Stimulated activated CD8-positive, alpha-beta memory T cell treated with anti-CD3 and anti-CD28 coated beads, Interleukin-2, amount 100 ng/mL, for 48 hours (primary cell): ENCODE measurements at regions not wholly inside any gene's neighbourhood (a gene's known extent, or its start where the extent isn't known, plus 50 kb on each side); places are given as distances from the start of the nearest gene placed in this dataset.
A peak's percentile ranks its signal among the peaks of the same experiment; 100 is the strongest.
"Not testable (repeated sequence)": the region's sequence is repeated elsewhere in the genome, so short reads cannot be mapped to it uniquely, and the experiment has no call there.

Experiments used
- DNase-seq, 2 donors: peaks; one replicate each; pipeline ENCODE4 v3.0.0-alpha.2; 2020; ENCODE audit warnings: low read depth in 2 of 2

DNA sequence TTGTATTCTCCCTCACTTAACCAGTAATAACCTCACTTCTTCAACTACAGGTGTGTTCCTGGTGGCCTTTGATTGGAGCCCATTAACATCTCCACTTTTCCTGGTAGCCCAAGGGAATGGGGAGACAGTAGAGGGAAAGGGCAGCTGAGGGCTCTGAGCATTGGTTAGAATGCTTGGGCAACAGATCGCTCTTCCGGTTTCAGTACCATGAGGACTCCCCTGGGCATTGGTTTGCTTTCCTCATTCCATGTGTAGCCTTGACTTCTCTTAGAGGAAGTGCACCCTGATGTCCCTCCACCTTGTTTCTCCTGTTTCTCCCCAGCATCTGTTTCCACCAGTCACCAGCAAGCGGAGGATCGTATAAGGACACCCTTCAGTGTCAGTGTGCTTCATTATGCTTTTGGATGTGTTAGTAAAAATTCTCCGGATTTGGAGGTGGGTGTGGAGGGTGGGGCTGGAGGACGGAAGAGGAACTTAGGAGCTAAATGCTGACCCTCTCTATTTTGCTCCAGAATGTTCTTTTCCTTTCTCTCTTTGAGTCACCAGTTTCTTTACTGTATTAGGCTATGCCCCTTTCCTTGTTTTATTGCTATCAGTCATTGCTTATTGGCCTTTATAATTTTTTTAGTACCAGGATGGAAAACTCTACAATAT lies 50.6 kb upstream of the ZNG1B start:
- DNase-seq = not testable (repeated sequence)

DNA sequence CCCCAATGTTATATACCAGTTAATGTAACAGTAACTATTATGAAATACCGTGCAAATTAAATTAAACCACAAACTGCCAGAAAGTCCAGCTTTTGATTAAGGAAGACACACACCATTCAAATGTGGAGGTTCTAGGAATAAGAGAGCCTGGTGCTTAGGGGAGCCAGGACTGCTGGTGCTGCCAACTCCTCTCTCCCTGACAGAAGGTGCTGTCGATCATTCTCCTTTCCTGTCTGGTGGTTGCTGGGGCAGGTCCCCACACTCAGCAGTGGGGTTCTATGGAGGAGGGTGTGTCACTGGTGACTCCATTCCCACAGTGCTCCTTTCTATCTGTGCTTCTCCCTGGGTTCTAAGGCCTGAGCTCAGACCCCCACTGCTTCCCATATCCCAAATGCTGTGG lies 57.9 kb upstream of the ZNG1B start:
- DNase-seq = not testable (repeated sequence)

DNA sequence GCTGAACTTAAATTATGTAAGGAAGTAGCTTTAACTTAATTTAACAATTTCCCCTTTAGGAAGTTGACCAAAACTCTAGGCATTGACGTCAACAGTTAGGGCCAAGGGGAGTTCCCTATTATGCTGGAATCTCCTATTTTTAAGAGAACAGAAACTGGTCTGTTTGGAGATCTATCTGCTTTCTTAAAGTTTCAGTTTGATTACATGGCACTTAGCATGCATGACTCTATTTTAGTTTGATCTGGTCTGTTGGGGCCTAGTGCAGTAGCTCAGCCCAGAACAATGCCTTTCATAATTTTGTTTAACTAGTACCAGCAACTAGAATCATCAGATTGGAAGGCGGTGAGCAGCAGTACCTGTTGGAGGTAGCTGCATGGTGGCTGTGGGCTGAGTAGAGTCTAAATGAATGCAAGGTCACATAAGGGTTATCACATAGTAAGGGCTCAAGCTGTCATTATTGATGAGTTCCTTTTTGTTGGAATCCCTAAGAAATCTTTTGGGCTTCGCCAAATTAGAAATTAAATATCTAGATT lies 60.5 kb upstream of the ZNG1B start:
- no peak for DNase-seq

DNA sequence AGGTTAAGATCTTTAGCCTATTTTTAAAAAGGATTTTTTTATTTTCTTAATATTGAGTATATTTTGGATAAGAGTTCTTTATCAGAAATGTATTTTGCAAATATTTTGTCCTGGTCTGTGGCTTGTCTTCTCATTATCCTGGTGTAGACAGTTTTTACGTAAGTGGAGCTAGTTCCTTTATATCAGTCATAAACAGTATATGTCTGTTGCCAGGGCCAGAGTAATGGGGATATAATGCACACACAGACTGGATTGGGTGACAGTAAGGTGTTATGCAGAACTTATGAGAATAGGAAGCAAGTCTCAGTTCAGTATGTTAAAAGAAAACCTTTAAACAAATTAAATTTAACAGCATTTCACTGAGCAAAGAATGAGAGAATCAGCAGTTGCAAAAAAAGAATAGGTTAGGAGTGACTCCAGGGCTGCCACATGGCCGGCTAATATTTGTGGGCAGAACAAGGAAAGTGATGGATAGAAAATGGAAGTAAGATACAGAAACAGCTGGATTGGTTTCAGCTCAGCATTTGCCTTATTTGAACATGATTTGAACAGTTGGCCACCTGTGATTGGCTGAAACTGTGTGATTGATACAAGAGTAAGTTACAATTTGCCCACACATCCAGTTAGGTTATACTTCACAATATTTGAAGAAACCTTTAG lies 61.1 kb upstream of the ZNG1B start:
- DNase-seq = no peak

DNA sequence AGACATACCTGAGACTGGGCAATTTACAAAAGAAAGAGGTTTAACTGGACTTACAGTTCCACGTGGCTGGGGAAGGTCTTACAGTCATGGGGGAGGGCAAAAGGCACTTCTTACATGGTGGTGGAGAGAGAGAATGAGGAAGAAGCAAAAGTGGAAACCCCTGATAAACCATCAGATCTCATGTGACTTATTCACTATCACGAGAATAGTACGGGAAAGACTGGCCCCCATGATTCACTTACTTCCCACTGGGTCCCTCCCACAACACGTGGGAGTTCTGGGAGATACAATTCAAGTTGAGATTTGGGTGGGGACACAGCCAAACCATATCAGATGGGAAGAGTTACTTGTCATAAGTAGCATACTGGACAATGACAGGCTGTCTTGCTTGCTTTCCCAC lies 62.6 kb upstream of the ZNG1B start:
- not testable (repeated sequence) for DNase-seq

DNA sequence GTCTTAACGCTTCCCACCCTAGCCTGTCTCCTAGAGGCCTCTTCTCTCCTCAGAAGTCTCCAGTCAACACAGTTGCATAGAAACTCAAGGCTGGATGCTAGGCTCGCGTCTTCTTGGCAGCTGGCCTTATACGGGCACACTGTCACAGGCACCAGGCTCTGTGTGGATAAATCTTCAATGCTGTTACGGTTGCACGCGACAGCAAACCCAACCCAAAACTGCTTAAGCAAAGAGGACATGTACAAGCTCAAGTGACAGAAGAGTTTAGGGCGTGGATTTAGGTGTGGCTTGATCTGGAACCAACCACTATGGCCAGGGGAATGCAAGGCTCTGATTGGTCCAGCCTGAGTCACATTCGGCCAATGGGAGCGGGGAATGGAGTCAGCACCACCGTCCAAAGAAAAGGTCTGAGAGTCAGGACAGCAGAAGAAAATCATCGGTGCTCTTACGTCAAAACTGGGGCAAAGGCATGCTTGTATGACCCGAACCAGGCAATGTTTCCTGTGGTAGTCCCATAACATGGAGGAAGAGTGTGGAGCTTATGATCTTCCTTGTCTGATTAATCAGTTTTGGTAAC lies 65.1 kb upstream of the ZNG1B start:
- not testable (repeated sequence) for DNase-seq

DNA sequence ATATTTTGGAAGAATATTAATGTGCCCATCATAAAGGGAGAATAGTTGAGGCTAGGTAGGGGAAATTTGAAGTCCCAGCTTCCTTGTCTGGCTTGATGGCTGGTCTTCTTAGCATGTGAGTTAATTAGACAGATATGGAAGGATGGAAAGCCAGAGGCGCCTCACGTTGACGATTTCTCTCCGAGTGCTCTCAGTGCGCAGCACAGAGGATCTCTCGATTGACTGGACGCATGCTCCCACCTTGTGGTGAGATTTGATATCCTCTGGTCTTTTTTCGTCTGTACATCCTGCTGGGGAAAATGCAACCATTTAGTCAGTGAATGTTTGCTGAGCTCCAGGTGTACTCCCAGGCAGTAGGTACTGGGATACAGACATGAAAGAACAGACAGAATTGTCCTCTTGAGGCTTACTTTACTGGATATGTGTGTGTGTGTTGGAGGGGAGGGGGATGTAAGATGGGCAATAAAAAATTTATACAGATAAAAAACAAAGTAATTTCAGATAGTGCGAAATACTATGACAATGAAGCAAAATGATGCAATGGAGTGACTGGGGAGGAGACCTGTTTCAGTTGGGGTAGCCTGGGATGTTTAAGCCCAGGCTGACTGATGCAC lies 66.9 kb upstream of the ZNG1B start:
- DNase-seq = peak; percentile 24 to 45

DNA sequence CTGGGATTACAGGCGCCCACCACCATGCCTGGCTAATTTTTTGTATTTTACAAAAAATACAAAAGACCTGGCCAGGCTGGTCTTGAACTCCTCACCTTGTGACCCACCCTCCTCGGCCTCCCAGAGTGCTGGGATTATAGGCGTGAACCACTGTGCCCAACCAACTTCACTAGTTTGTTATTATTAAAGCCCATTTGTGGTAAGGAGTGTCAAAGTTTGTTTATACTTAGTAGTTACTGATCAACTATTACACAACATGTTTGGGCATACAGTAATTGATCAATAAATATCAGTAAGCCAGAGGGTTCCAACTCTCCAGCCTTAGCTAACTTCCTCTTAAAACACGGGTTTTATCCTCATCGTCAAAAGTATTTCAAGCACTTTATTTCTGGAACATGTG lies 67.5 kb upstream of the ZNG1B start:
- no peak for DNase-seq

DNA sequence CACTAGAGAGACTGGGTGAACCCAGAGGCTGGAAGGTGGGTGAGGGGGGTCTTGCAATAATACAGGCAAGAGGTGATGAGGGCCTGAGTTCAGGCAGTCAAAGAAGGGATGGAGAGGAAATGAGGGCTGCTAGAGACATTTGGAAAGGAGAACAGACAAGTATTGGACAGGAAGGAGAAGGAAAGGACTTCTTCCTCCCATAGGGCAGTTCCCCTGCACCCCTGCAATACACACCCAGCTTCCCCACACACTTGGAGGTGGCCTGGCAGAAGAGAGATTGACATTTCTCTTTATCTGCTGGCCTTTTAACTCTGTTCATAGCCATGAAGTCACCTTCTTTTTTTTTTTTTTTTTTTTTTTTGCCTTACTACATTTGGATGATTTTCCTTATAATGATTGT lies 68.9 kb upstream of the ZNG1B start:
- not testable (repeated sequence) for DNase-seq

DNA sequence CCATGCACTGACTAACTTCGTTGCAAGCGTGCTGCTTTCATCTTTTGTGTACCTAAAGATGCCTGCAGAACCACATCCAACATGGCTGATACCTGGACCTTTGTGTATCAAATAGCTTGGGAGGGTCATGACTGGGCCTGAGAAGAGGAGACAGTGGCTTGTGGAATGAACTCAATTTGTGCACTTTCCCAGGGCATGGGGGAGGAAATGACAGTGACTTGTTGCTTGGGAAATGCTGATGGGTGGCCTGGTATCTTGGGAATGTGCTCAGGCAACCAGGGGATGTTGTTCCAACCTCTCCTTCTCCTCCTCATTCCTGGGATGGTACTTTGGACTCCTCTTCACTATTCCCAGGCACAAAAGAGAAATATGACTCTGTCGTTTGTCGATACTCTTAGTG lies 70.7 kb upstream of the ZNG1B start:
- DNase-seq = not testable (repeated sequence)

DNA sequence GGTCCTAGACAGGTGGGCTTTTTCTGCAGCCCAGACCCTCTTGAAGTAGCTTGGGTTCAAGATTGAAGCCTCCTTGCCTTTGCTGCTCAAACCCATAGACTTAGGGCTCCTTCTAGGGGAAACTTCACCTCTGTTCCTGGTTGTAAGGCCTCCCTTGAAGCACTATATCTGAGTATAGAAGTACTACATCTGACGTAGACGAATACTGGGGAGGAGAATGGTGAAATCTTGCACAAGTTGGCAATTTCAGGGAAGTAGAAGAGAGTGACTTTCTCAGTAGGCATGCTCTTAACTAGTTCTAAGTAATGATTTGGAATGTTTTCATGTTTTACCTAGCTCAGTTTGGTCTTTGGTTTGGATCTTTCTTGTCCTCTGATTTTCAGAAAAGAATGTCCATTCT lies 71.7 kb upstream of the ZNG1B start:
- not testable (repeated sequence) for DNase-seq

DNA sequence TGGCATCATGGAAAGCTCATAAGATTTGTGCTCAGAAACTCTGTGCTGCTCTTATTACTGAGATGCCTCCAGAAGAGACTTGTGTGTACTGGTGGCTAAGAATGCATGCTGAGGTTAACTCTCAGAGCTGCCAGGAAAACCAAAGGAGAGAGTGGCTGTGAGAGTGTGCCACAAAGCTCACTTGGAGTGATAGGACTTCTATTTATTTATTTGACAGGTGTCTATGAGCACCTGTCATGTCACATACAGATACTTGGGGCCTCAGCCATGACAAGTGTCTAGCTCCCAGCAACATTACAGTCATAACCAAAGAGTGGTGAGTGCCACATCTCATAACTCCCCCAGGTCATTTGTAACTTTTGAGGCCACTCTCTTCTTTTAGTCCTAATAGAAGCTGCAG lies 72.2 kb upstream of the ZNG1B start:
- DNase-seq = not testable (repeated sequence)

DNA sequence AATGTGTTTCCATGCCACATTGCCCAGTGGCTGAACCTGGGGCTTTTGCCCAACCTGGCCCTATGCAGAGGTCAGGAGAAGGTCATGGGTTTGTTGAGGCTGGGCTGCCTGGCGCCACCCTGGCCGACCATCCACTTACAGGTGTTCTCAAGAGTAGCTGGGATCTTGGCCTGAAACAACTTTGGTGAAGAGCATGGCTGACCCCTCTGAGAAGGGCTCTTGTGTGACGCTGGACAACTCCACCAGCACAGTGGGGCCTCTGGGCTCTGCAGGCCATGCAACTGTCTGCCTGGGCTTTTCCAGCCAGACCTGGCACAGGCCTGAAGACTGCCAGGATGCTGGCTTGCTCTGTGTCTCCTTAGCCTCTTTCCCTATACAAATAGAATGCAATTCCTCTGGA lies 76.4 kb upstream of the ZNG1B start:
- DNase-seq = no peak

DNA sequence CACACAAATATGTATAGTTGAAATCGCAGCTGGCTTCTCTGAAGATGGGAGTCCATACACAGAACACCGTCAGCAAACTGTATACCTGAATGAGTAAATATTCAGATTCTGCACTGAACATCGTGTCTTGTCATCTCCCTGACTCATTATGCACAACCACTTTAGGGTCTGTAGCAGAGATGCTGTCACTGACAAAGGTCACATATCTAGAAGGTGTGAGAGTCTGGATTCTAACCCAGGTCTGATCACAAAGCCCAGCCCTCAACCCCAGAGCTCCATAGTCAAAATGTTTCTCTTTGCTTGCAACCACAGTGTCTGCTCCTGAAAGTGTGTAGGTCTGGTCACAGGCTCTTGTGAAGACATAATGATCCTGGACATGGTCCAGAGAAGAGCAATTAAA lies 78.3 kb upstream of the PAX8 start:
- no peak for DNase-seq

DNA sequence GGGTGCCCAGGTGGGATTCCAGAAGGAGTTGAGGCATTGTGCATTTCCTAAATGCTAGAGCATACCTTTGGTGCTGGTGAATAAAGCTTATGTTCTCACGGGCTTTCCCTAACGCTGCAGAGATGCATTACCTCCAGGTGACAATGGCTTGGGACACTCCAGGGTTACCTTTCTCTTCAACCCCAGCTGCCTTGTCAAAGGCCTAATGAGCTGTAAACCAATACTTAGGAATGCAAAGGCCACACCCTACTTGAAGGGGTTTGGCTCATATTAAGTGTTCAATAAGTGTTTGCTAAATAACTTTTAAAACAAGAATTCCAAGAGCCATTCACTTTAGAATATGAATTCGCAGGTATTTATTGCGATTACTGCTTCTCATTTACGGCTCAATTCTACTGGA lies 77.6 kb upstream of the PAX8 start:
- DNase-seq = not testable (repeated sequence)

DNA sequence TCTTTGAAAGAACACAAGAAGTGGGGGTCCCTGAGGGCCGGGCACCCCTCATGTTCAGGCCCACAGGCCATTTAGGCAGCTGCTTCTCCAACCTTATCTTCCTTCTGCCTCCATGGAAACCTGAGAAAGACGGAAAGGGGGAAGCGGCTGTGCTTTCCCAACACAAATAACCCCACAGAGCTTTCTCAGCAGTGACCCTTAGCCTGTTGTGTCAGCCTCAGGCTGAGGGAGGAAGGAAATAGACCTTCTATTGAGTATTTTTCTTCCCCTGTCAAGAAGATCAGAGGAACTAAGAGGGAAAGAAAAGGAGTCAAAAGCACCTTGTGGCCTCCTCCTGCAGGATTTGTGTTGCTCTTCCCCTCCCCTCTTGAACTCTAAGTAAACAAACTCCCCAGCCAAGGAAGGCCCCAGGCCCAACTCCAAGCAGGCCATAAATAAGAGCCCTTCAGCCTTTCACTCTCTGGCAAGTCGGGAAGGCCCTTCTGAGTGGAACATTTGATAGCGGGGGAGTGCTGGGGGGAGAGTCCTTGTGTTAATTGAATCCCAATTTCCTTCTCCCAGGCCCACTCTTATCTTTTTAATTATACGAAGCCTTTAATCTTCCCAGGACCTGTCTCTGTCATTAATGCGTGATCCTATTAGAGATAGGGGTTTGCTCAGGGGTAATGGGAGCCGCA lies 76.8 kb upstream of the PAX8 start:
- not testable (repeated sequence) for DNase-seq

DNA sequence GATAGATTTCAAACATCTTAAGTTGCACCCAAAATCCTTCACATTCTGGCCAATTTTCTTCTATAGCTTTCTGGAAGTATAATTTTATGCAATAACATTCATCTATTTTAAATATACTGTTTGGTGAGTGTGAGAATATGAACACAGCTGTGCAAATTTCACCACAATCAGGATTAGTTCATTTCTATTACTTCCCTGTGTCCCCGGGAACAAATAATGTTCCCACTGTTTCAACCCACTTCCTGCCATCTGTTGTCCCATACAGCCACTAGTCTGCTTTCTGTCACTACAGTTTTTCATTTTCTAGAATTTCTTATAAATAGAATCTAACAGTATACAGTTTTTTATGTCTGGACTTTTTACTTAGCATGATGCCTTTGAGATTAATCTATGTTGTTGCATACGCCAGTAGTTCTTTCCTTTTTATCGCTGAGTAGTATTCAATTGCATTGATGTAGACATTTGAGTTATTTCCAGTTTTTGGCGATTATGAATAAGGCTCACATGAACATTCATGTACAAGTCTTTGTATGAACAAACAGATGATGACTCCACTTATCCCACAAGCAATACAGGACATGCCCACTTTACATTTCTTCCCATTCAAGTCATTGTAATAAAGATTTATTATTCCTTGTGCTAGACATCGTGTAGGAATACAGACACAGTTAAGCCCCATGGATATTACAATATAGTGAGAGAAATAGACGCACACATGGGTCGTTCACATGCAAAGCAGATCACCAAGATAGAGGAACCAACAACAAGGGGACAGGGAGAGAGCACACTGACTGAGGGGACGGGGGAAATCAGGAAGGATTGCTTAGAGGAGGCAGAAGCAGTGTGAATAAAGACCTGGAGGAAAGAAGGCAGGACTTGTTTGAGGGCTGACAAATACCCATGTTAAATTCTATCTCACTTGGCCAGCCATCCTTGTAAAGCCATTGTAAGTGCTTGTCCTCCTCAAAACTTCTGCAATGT lies 72.9 kb upstream of the PAX8 start:
- no peak for DNase-seq

DNA sequence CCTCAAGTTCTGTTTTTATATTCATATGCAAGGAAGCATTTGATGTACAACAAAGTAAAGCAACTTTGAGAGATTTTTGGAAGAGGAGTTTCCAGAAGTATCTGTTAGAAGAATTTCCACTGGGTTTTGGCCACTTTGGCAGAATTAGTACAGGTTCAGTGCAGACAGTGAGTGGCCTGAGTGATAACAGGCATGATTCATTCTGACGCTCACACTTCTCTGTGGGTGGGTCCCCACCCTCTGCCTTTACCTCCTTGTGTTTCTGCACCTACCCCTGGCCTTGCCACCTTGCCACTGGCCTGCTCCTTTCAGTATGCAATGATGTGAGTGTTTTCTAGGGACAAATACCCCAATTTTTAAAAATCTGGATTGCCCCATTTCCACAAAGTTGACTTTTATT lies 65.1 kb upstream of the PAX8 start:
- DNase-seq = not testable (repeated sequence)

DNA sequence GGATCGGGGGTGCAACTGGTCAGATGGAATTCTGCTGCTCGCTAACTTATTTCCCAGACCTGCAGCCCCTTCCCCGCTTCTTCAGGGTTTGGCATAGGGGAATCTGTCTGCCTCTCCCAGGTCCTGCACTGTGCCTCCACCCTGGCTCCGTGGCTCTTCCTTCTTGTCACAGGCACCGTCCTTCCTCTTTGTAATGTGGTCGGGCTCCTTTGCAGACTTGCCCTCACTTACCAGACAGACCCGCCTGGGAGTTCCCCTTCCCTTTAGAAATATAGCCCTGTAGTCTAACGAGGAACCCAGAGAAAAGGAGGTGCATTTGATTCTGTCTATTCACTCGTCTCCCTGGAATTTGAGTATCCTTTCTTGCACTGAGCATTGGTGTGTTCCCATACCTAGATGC lies 63.9 kb upstream of the PAX8 start:
- DNase-seq = no peak

DNA sequence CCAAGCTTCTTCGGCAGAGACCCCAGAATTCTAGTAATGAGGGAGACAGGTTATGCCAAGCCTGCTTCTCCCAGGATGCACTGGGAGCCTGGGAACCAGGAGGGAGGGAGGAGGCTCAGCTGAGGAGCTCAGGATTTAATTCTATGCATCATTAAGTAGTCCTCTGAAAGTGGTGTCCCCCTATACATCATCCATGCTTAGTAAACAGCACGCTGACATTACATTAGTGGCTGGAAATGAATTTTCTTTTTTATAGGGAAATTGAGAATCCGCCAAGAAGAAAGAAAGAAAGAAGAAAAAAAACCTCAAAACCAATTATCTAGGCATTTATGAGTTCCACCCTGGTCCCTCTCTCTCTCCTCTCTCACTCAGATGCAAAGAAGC lies 63.1 kb upstream of the PAX8 start:
- DNase-seq = not testable (repeated sequence)
